Mucosa of stomach (tissue), 1 donor: ENCODE measurements at regions not wholly inside any gene's neighbourhood (a gene's known extent, or its start where the extent isn't known, plus 50 kb on each side); places are given as distances from the start of the nearest gene placed in this dataset.

Experiments
- H3K27me3 ChIP-seq: one replicate; pipeline ENCODE4 v1.7.0; 2013; ENCODE audit warnings: mild to moderate bottlenecking, low read length; ENCODE audit not compliant: control insufficient read depth, insufficient read depth
- H3K36me3 ChIP-seq: one replicate; pipeline ENCODE4 v1.7.0; 2013; ENCODE audit warnings: low read length; ENCODE audit not compliant: control insufficient read depth, insufficient read depth
- H3K4me1 ChIP-seq: one replicate; pipeline ENCODE4 v1.7.0; 2013; ENCODE audit warnings: mild to moderate bottlenecking, low read length; ENCODE audit not compliant: control insufficient read depth, insufficient read depth
- H3K4me3 ChIP-seq: one replicate; pipeline ENCODE4 v1.7.0; 2013; ENCODE audit warnings: low read length
- H3K9ac ChIP-seq: one replicate; pipeline ENCODE4 v1.7.0; 2013; ENCODE audit warnings: mild to moderate bottlenecking, low read length, moderate library complexity
- H3K9me3 ChIP-seq: one replicate; pipeline ENCODE4 v1.7.0; 2013; ENCODE audit warnings: mild to moderate bottlenecking, low read length, moderate library complexity; ENCODE audit not compliant: control insufficient read depth
- donor health status: Pancreatic carcinoma.

- no peak overlapping the region for H3K9ac ChIP-seq
- no peaks in the 10 kb centered on the region for H3K9me3 ChIP-seq
- no peaks in the 10 kb centered on the region for H3K4me1 ChIP-seq
- H3K27me3 ChIP-seq: no peaks in the 10 kb centered on the region
- no peak overlapping the region for H3K4me3 ChIP-seq
- no peaks in the 10 kb centered on the region for H3K36me3 ChIP-seq
These were observed 256.7 kb upstream of the RBMY1B start for GRCh38 chrY:21254476-21254875.

GRCh38 chrY:21256820-21257219, 254.3 kb upstream of the RBMY1B start:
- Histone ChIP-seq H3K9ac (no peak overlapping the region), H3K9me3 (no peaks in the 10 kb centered on the region), H3K36me3 (no peaks in the 10 kb centered on the region), H3K4me1 (no peaks in the 10 kb centered on the region), H3K4me3 (no peak overlapping the region), H3K27me3 (no peaks in the 10 kb centered on the region)

GRCh38 chrY:21259707-21260106, 251.4 kb upstream of the RBMY1B start:
- no peaks in the 10 kb centered on the region for H3K27me3 ChIP-seq
- H3K4me1 ChIP-seq: no peaks in the 10 kb centered on the region
- no peak overlapping the region for H3K4me3 ChIP-seq
- no peaks in the 10 kb centered on the region for H3K9me3 ChIP-seq
- H3K36me3 ChIP-seq: no peaks in the 10 kb centered on the region
- no peak overlapping the region for H3K9ac ChIP-seq

GRCh38 chrY:21260325-21260724, 250.8 kb upstream of the RBMY1B start:
- Histone ChIP-seq H3K9ac (no peak overlapping the region), H3K4me1 (no peaks in the 10 kb centered on the region), H3K4me3 (no peak overlapping the region), H3K27me3 (no peaks in the 10 kb centered on the region), H3K36me3 (no peaks in the 10 kb centered on the region), H3K9me3 (no peaks in the 10 kb centered on the region)

- no peak overlapping the region for H3K4me3 ChIP-seq
- no peaks in the 10 kb centered on the region for H3K36me3 ChIP-seq
- H3K4me1 ChIP-seq: peaks cover under 1% of the 10 kb centered on the region
- no peak overlapping the region for H3K9ac ChIP-seq
- no peaks in the 10 kb centered on the region for H3K27me3 ChIP-seq
- no peaks in the 10 kb centered on the region for H3K9me3 ChIP-seq
These were observed 250.0 kb upstream of the RBMY1B start for GRCh38 chrY:21261158-21261557.

- no peaks in the 10 kb centered on the region for H3K36me3 ChIP-seq
- H3K4me3 ChIP-seq: no peak overlapping the region
- H3K9ac ChIP-seq: no peak overlapping the region
- no peaks in the 10 kb centered on the region for H3K9me3 ChIP-seq
- H3K27me3 ChIP-seq: no peaks in the 10 kb centered on the region
- peaks cover 9% of the 10 kb centered on the region for H3K4me1 ChIP-seq
These were observed 244.4 kb upstream of the RBMY1B start for GRCh38 chrY:21266751-21267150.

- H3K36me3 ChIP-seq: no peaks in the 10 kb centered on the region
- H3K9ac ChIP-seq: no peak overlapping the region
- H3K4me1 ChIP-seq: peaks cover 9% of the 10 kb centered on the region
- no peaks in the 10 kb centered on the region for H3K27me3 ChIP-seq
- no peak overlapping the region for H3K4me3 ChIP-seq
- no peaks in the 10 kb centered on the region for H3K9me3 ChIP-seq
These were observed 244.0 kb upstream of the RBMY1B start for GRCh38 chrY:21267164-21267563.

GRCh38 chrY:21287769-21288168, 223.4 kb upstream of the RBMY1B start:
- H3K9me3 ChIP-seq: no peaks in the 10 kb centered on the region
- no peaks in the 10 kb centered on the region for H3K4me1 ChIP-seq
- no peaks in the 10 kb centered on the region for H3K27me3 ChIP-seq
- H3K36me3 ChIP-seq: no peaks in the 10 kb centered on the region
- no peak overlapping the region for H3K4me3 ChIP-seq
- no peak overlapping the region for H3K9ac ChIP-seq

- H3K9me3 ChIP-seq: no peaks in the 10 kb centered on the region
- no peak overlapping the region for H3K9ac ChIP-seq
- H3K27me3 ChIP-seq: no peaks in the 10 kb centered on the region
- no peak overlapping the region for H3K4me3 ChIP-seq
- no peaks in the 10 kb centered on the region for H3K4me1 ChIP-seq
- no peaks in the 10 kb centered on the region for H3K36me3 ChIP-seq
These were observed 222.2 kb upstream of the RBMY1B start for GRCh38 chrY:21288908-21289307.

GRCh38 chrY:21295206-21295605, 215.9 kb upstream of the RBMY1B start:
- H3K9ac ChIP-seq: no peak overlapping the region
- H3K4me3 ChIP-seq: no peak overlapping the region
- no peaks in the 10 kb centered on the region for H3K9me3 ChIP-seq
- H3K4me1 ChIP-seq: no peaks in the 10 kb centered on the region
- no peaks in the 10 kb centered on the region for H3K27me3 ChIP-seq
- no peaks in the 10 kb centered on the region for H3K36me3 ChIP-seq

GRCh38 chrY:21302278-21302677, 208.9 kb upstream of the RBMY1B start:
- no peaks in the 10 kb centered on the region for H3K27me3 ChIP-seq
- H3K4me1 ChIP-seq: no peaks in the 10 kb centered on the region
- H3K36me3 ChIP-seq: no peaks in the 10 kb centered on the region
- no peak overlapping the region for H3K4me3 ChIP-seq
- no peaks in the 10 kb centered on the region for H3K9me3 ChIP-seq
- no peak overlapping the region for H3K9ac ChIP-seq

- Histone ChIP-seq H3K9ac (no peak overlapping the region), H3K9me3 (no peaks in the 10 kb centered on the region), H3K4me1 (no peaks in the 10 kb centered on the region), H3K27me3 (no peaks in the 10 kb centered on the region), H3K4me3 (no peak overlapping the region), H3K36me3 (no peaks in the 10 kb centered on the region)
These were observed 195.8 kb upstream of the RBMY1B start for GRCh38 chrY:21315366-21315765.
